ENCODE measurements at regions not wholly inside any gene's neighbourhood (a gene's known extent, or its start where the extent isn't known, plus 50 kb on each side); places are given as distances from the start of the nearest gene placed in this dataset.

GRCh38 chr3:118705487-118706219, 329.0 kb downstream of the IGSF11 start:
- no peak overlapping the region for H3K9ac ChIP-seq (ENCODE audit: extremely low read depth, low read length, poor library complexity, severe bottlenecking)
- H3K36me3 ChIP-seq (ENCODE audit: control insufficient read depth, insufficient read depth, low read length) = peaks cover 16% of the 10 kb centered on the region
- 81 to 84% methylated on average over 8 to 12 of the region's 12 CpGs for whole genome bisulfite sequencing, 2 experiments (ENCODE audit: insufficient coverage in 1 of 2, insufficient read length in 1 of 2)
- no peaks in the 10 kb centered on the region for H3K9me3 Mint-ChIP-seq
- no peak overlapping the region for H3K4me3 Mint-ChIP-seq
- no peak overlapping the region for H3K27ac ChIP-seq (ENCODE audit: low read depth, low read length)
- H3K27ac Mint-ChIP-seq = no peak overlapping the region
- H3K27me3 Mint-ChIP-seq (ENCODE audit: insufficient read depth) = no peaks in the 10 kb centered on the region
- peaks cover 7% of the 10 kb centered on the region for H3K4me1 Mint-ChIP-seq
- H3K9me3 ChIP-seq (ENCODE audit: control insufficient read depth, low read length) = no peaks in the 10 kb centered on the region
- no peaks in the 10 kb centered on the region for H3K36me3 Mint-ChIP-seq (ENCODE audit: low read depth)
- no peaks in the 10 kb centered on the region for H3K4me1 ChIP-seq (ENCODE audit: control insufficient read depth, insufficient read depth, low read length)
- H3K27me3 ChIP-seq (ENCODE audit: control insufficient read depth, insufficient read depth, low read length, poor library complexity, severe bottlenecking) = no peaks in the 10 kb centered on the region
- peak; percentile 63 for TF ChIP-seq CTCF (conservative IDR thresholded peaks at IDR 0.05)
- H3K4me3 ChIP-seq (ENCODE audit: low read length) = no peak overlapping the region
- DNase-seq = peak; percentile 55

DNA sequence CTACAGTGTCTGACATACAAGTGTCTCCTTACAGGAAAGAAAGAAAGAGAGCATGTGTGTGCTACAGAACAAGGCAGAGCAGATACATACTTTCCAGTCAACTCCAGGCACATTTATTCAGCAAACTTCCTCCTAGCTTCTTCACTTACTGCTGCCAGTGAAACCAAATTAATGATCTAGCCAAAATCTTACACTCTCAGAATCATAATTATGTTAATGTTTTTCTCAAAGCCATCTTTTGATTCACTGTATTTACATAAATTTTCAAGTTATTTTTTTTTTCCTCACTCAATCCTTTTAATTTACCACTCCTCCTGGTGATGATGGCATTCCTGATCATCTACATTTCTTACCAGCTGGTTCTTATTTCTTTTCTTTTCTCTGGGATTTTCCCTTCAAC, 326.7 kb downstream of the IGSF11 start:
- Histone ChIP-seq H3K36me3 (ENCODE audit: control insufficient read depth, insufficient read depth, low read length) (peaks cover 10% of the 10 kb centered on the region), H3K9me3 (ENCODE audit: control insufficient read depth, low read length) (no peaks in the 10 kb centered on the region), H3K4me3 (ENCODE audit: low read length) (no peak overlapping the region), H3K4me1 (ENCODE audit: control insufficient read depth, insufficient read depth, low read length) (no peaks in the 10 kb centered on the region), H3K9ac (ENCODE audit: extremely low read depth, low read length, poor library complexity, severe bottlenecking) (no peak overlapping the region), H3K27me3 (ENCODE audit: control insufficient read depth, insufficient read depth, low read length, poor library complexity, severe bottlenecking) (no peaks in the 10 kb centered on the region), H3K27ac (ENCODE audit: low read depth, low read length) (no peak overlapping the region)
- Mint-ChIP-seq H3K27ac (no peak overlapping the region), H3K4me1 (peaks cover 7% of the 10 kb centered on the region), H3K27me3 (ENCODE audit: insufficient read depth) (no peaks in the 10 kb centered on the region), H3K4me3 (no peak overlapping the region), H3K36me3 (ENCODE audit: low read depth) (no peaks in the 10 kb centered on the region), H3K9me3 (no peaks in the 10 kb centered on the region)
- no peak for DNase-seq
- no peak for TF ChIP-seq CTCF (conservative IDR thresholded peaks at IDR 0.05)

- Mint-ChIP-seq H3K27ac (no peak overlapping the region), H3K27me3 (ENCODE audit: insufficient read depth) (no peaks in the 10 kb centered on the region), H3K4me3 (no peak overlapping the region), H3K36me3 (ENCODE audit: low read depth) (no peaks in the 10 kb centered on the region), H3K4me1 (peaks cover 5% of the 10 kb centered on the region), H3K9me3 (no peaks in the 10 kb centered on the region)
- no peaks in the 10 kb centered on the region for H3K4me1 ChIP-seq (ENCODE audit: control insufficient read depth, insufficient read depth, low read length)
- WGBS, 2 experiments (ENCODE audit: insufficient coverage in 1 of 2, insufficient read length in 1 of 2) = 67 to 93% methylated on average over 1 to 2 of the region's 2 CpGs
- peaks cover 3% of the 10 kb centered on the region for H3K36me3 ChIP-seq (ENCODE audit: control insufficient read depth, insufficient read depth, low read length)
- H3K9me3 ChIP-seq (ENCODE audit: control insufficient read depth, low read length) = no peaks in the 10 kb centered on the region
- no peak for DNase-seq
- no peak overlapping the region for H3K4me3 ChIP-seq (ENCODE audit: low read length)
- no peak overlapping the region for H3K27ac ChIP-seq (ENCODE audit: low read depth, low read length)
- H3K27me3 ChIP-seq (ENCODE audit: control insufficient read depth, insufficient read depth, low read length, poor library complexity, severe bottlenecking) = no peaks in the 10 kb centered on the region
- TF ChIP-seq CTCF (conservative IDR thresholded peaks at IDR 0.05) = no peak
- H3K9ac ChIP-seq (ENCODE audit: extremely low read depth, low read length, poor library complexity, severe bottlenecking) = no peak overlapping the region
Measured at GRCh38 chr3:118710532-118710931, 324.1 kb downstream of the IGSF11 start.

Measured in endodermal cell (in vitro differentiated cells).